ENCODE measurements at regions not wholly inside any gene's neighbourhood (a gene's known extent, or its start where the extent isn't known, plus 50 kb on each side); places are given as distances from the start of the nearest gene placed in this dataset.
A peak's percentile ranks its signal among the peaks of the same experiment; 100 is the strongest.

- DNase-seq (ENCODE audit: low read depth) = no peak
Measured at GRCh38 chr1:53378061-53378460, 50.2 kb upstream of the LRP8 start.

GRCh38 chr1:53378932-53379661 is 51.2 kb upstream of the LRP8 start:
- DNase-seq (ENCODE audit: low read depth) = no peak

- no peak for DNase-seq (ENCODE audit: low read depth)
Measured at GRCh38 chr1:53379662-53380002, 51.8 kb upstream of the LRP8 start.

- DNase-seq (ENCODE audit: low read depth) = no peak
Measured at GRCh38 chr1:53380296-53380695, 52.4 kb upstream of the LRP8 start.

- no peak for DNase-seq (ENCODE audit: low read depth)
Measured at GRCh38 chr1:53381790-53382401, 54.0 kb upstream of the LRP8 start.

- DNase-seq (ENCODE audit: low read depth) = no peak
Measured at GRCh38 chr1:53383136-53383870, 55.4 kb upstream of the LRP8 start.

- DNase-seq (ENCODE audit: low read depth) = no peak
Measured at GRCh38 chr1:53384796-53385195, 56.9 kb upstream of the LRP8 start.

GRCh38 chr1:53385276-53386225 is 57.7 kb upstream of the LRP8 start:
- DNase-seq (ENCODE audit: low read depth) = no peak

- no peak for DNase-seq (ENCODE audit: low read depth)
Measured at GRCh38 chr1:53388963-53389362, 61.1 kb upstream of the LRP8 start.

- no peak for DNase-seq (ENCODE audit: low read depth)
Measured at GRCh38 chr1:53390261-53390660, 62.4 kb upstream of the LRP8 start.

- DNase-seq (ENCODE audit: low read depth) = no peak
Measured at GRCh38 chr1:53390736-53391135, 62.9 kb upstream of the LRP8 start.

GRCh38 chr1:53391296-53391695 is 63.4 kb upstream of the LRP8 start:
- DNase-seq (ENCODE audit: low read depth) = no peak

GRCh38 chr1:53391982-53392381 is 64.1 kb upstream of the LRP8 start:
- no peak for DNase-seq (ENCODE audit: low read depth)

- DNase-seq (ENCODE audit: low read depth) = no peak
Measured at GRCh38 chr1:53392460-53392859, 64.6 kb upstream of the LRP8 start.

GRCh38 chr1:53393325-53393792 is 65.5 kb upstream of the LRP8 start:
- peak; percentile 35 for DNase-seq (ENCODE audit: low read depth)

- DNase-seq (ENCODE audit: low read depth) = no peak
Measured at GRCh38 chr1:53394306-53394705, 64.9 kb upstream of the DMRTB1 start.

GRCh38 chr1:53395671-53396215 is 63.5 kb upstream of the DMRTB1 start:
- no peak for DNase-seq (ENCODE audit: low read depth)

GRCh38 chr1:53396573-53397268 is 62.5 kb upstream of the DMRTB1 start:
- no peak for DNase-seq (ENCODE audit: low read depth)

GRCh38 chr1:53398091-53398490 is 61.1 kb upstream of the DMRTB1 start:
- DNase-seq (ENCODE audit: low read depth) = no peak

- DNase-seq (ENCODE audit: low read depth) = no peak
Measured at GRCh38 chr1:53398576-53399365, 60.4 kb upstream of the DMRTB1 start.
